ENCODE measurements at regions not wholly inside any gene's neighbourhood (a gene's known extent, or its start where the extent isn't known, plus 50 kb on each side); places are given as distances from the start of the nearest gene placed in this dataset.
A peak's percentile ranks its signal among the peaks of the same experiment; 100 is the strongest.
"Not testable (repeated sequence)": the region's sequence is repeated elsewhere in the genome, so short reads cannot be mapped to it uniquely, and the experiment has no call there.

DNA sequence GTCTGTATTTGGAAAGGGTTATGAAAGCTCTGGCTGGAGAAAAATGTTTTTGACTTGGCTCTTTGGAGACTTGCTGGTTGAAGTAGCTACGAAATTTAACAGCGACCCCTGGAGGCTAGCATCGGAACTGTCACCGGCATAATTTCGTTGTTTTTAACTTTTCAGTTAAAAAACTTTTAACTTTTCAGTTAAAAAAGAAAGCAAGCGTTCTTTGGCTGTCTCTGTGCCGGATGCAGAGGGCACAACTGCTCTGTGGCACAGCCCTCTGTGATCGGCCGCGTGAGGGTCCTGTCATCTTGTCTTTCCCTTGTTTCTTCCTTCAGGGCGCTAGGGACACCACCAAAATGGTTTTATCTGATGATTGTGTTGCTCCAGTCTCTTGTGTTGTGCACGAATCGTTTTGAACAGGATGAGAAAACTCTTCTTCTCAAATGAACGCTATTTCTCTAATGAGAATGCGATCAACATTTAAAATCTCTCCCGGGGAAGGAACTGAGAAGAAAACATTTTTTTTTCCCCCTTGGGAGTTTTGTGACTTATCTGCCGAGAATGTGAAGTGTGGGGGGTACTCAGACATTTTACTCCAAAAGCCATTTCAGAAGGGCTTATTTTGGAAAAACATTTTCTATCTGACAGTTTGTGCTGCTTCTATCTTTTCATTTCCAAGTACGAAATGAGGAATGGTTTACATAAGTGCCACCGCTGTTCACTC lies 57.1 kb downstream of the ADCYAP1 start:
- Mint-ChIP-seq H3K27me3 (peaks cover 30% of the 10 kb centered on the region), H3K4me1 (ENCODE audit: unreplicated experiment) (no peaks in the 10 kb centered on the region), H3K9me3 (no peaks in the 10 kb centered on the region), H3K36me3 (no peaks in the 10 kb centered on the region), H3K27ac (no peak overlapping the region), H3K4me3 (peak overlapping the region; percentile 52)
- TF ChIP-seq, protein P1, sequence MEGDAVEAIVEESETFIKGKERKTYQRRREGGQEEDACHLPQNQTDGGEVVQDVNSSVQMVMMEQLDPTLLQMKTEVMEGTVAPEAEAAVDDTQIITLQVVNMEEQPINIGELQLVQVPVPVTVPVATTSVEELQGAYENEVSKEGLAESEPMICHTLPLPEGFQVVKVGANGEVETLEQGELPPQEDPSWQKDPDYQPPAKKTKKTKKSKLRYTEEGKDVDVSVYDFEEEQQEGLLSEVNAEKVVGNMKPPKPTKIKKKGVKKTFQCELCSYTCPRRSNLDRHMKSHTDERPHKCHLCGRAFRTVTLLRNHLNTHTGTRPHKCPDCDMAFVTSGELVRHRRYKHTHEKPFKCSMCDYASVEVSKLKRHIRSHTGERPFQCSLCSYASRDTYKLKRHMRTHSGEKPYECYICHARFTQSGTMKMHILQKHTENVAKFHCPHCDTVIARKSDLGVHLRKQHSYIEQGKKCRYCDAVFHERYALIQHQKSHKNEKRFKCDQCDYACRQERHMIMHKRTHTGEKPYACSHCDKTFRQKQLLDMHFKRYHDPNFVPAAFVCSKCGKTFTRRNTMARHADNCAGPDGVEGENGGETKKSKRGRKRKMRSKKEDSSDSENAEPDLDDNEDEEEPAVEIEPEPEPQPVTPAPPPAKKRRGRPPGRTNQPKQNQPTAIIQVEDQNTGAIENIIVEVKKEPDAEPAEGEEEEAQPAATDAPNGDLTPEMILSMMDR (conservative IDR thresholded peaks at IDR 0.05): peak; percentile 98
- no peak for DNase-seq (ENCODE audit: extremely low spot score, unreplicated experiment)

DNA sequence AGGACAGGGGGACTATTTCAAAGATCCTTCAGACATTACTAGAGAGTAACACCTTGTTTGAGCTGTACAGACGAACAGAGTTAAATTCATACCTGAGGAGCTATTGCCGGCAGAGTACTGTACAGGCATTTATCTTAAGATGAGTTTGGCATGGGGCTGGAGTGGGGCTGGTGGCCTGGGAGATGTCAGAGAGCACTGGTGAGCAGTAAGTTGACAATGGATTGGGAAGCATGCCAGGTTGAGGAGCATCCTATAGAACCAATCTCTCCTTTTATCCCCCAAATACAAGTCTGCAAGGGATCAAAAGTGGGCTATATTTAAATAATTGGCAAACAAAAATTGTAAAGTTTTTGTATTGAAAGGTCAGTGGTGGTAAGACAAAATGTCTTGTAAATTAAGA lies 58.6 kb downstream of the ADCYAP1 start:
- Mint-ChIP-seq H3K27ac (no peak overlapping the region), H3K36me3 (no peaks in the 10 kb centered on the region), H3K9me3 (no peaks in the 10 kb centered on the region), H3K4me3 (no peak overlapping the region), H3K27me3 (peaks cover 24% of the 10 kb centered on the region), H3K4me1 (ENCODE audit: unreplicated experiment) (no peaks in the 10 kb centered on the region)
- no peak for DNase-seq (ENCODE audit: extremely low spot score, unreplicated experiment)
- TF ChIP-seq, protein P1 (conservative IDR thresholded peaks at IDR 0.05): no peak

DNA sequence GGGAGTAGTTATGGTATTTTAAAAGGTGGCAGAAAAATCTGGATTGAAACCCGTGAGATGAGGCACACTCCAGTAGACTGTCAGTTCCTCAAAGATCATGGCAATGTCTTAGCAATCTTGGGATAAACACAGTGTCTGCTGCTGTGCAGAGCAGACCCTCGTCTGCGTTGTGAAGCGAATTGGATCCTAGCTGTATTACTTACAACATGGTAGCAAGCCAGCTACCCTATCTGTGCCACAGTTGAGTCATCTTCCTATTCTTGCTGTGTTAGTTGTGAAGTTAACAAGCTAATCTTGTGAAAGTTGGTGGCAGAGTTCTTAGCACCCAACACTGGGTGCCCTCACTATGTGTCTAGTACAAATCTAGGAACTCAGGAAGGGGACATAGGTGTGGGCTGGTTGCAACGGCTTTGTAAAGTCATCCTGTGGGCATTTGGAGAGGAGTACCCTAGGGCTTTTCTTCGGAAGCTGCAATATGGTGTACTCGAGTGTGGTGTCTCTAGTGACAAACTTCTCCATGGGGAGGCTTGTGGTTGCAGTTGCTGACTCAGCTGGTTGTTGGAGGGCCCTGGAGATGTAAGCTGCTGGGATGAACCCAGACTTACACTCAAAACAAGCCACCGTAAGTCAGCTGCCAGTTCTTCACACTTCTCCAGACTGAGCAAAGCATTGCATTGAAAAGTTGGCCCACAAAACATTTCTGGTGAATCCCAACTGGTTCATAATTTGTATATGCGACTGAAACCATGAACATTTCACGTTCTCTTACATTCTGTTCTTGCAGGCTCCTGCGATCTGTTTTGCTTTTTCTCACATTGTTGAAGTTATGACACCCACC lies 61.5 kb downstream of the ADCYAP1 start:
- DNase-seq (ENCODE audit: extremely low spot score, unreplicated experiment): no peak
- Mint-ChIP-seq H3K27ac (no peak overlapping the region), H3K4me1 (ENCODE audit: unreplicated experiment) (no peaks in the 10 kb centered on the region), H3K4me3 (no peak overlapping the region), H3K27me3 (peaks cover 22% of the 10 kb centered on the region), H3K36me3 (no peaks in the 10 kb centered on the region), H3K9me3 (no peaks in the 10 kb centered on the region)
- TF ChIP-seq, protein P1 (conservative IDR thresholded peaks at IDR 0.05): no peak

DNA sequence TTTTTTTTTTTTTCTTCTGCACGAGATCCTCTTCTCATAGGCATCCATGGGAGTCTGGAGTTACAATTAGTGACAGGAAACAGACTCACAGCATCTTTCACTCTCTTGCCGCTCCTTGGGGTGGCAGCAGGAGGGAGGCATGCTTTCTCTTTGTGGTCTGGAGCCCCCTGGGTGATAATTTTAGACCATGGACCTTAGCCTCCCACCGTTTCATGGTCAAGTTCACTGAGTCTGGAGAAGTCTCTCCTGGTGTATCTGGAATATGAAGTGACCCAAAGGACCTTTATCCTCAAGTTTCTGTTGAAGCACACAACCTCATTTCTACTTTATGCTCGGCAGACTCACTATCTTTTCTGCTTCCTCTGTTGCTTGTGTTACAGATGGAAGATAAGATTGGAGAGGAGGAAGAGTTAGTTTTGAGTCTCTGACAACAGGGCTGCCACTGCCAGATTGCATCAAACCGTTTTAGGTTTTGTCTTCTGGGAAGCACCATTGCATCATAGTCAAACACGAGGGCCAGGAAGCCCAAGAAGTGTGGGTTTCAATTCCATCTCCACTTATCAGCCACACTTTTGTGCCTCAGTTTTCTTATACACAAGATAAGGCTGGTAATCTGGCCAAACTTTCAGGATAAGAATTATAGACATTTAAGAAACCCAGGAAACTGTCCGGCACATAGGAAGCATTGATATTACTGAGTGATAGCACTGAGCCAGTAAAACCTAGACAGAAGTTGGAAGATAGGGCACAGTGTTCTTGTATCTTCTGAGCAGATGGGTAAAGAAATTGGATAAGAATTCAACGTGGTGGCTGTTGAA lies 62.3 kb downstream of the ADCYAP1 start:
- no peak overlapping the region for H3K27ac Mint-ChIP-seq
- no peaks in the 10 kb centered on the region for H3K4me1 Mint-ChIP-seq (ENCODE audit: unreplicated experiment)
- no peaks in the 10 kb centered on the region for H3K9me3 Mint-ChIP-seq
- no peak overlapping the region for H3K4me3 Mint-ChIP-seq
- TF ChIP-seq, protein P1 (conservative IDR thresholded peaks at IDR 0.05): no peak
- no peaks in the 10 kb centered on the region for H3K36me3 Mint-ChIP-seq
- DNase-seq (ENCODE audit: extremely low spot score, unreplicated experiment): no peak
- peaks cover 16% of the 10 kb centered on the region for H3K27me3 Mint-ChIP-seq

DNA sequence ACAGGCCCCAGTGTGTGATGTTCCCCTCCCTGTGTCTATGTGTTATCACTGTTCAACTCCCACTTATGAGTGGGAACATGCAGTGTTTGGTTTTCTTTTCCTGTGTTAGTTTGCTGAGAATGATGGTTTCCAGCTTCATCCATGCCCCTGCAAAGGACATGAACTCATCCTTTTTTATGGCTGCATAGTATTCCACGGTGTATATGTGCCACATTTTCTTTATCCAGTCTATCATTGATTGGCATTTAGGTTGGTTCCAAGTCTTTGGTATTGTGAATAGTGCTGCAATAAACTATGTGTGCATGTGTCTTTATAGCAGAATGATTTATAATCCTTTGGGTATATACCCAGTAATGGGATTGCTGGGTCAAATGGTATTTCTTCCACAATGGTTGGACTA lies 64.2 kb downstream of the ADCYAP1 start:
- not testable (repeated sequence) for H3K27ac Mint-ChIP-seq; H3K4me3 Mint-ChIP-seq; DNase-seq (ENCODE audit: extremely low spot score, unreplicated experiment); H3K9me3 Mint-ChIP-seq; H3K27me3 Mint-ChIP-seq; H3K4me1 Mint-ChIP-seq (ENCODE audit: unreplicated experiment); H3K36me3 Mint-ChIP-seq

DNA sequence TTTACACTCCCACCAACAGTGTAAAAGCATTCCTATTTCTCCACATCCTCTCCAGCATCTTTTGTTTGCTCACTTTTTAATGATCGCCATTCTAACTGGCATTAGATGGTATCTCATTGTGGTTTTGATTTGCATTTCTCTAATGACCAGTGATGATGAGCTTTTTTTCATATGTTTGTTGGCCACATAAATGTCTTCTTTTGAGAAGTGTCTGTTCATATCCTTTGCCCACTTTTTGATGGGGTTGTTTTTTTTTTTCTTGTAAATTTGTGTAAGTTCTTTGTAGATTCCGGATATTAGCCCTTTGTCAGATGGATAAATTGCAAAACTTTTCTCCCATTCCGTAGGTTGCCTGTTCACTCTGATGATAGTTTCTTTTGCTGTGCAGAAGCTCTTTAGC lies 64.6 kb downstream of the ADCYAP1 start:
- not testable (repeated sequence) for H3K36me3 Mint-ChIP-seq; DNase-seq (ENCODE audit: extremely low spot score, unreplicated experiment); H3K27ac Mint-ChIP-seq; H3K4me3 Mint-ChIP-seq; H3K9me3 Mint-ChIP-seq; H3K4me1 Mint-ChIP-seq (ENCODE audit: unreplicated experiment); H3K27me3 Mint-ChIP-seq

DNA sequence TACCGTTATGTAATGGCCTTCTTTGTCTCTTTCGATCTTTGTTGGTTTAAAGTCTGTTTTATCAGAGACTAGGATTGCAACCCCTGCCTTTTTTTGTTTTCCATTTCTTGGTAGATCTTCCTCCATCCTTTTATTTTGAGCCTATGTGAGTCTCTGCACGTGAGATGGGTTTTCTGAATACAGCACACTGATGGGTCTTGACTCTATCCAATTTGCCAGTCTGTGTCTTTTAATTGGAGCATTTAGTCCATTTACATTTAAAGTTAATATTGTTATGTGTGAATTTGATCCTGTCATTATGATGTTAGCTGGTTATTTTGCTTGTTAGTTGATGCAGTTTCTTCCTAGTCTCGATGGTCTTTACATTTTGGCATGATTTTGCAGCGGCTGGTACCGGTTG lies 69.9 kb downstream of the ADCYAP1 start:
- not testable (repeated sequence) for DNase-seq (ENCODE audit: extremely low spot score, unreplicated experiment); H3K27me3 Mint-ChIP-seq; H3K4me1 Mint-ChIP-seq (ENCODE audit: unreplicated experiment); H3K36me3 Mint-ChIP-seq; H3K4me3 Mint-ChIP-seq; H3K27ac Mint-ChIP-seq; H3K9me3 Mint-ChIP-seq

DNA sequence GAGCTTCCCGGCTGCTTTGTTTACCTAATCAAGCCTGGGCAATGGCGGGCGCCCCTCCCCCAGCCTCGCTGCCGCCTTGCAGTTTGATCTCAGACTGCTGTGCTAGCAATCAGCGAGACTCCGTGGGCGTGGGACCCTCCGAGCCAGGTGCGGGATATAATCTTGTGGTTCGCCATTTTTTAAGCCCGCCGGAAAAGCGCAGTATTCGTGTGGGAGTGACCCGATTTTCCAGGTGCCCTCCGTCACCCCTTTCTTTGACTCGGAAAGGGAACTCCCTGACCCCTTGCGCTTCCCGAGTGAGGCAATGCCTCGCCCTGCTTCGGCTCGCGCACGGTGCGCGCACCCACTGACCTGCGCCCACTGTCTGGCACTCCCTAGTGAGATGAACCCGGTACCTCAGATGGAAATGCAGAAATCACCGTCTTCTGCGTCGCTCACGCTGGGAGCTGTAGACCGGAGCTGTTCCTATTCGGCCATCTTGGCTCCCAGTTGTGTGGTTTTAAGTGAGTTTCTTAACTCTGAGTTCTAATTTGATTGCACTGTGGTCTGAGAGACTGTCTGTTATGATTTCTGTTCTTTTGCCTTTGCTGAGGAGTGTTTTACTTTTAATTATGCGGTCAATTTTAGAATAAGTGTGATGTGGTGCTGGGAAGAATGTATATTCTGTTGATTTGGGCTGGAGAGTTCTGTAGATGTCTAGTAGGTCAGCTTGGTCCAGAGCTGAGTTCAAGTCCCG lies 71.9 kb downstream of the ADCYAP1 start:
- not testable (repeated sequence) for H3K36me3 Mint-ChIP-seq

DNA sequence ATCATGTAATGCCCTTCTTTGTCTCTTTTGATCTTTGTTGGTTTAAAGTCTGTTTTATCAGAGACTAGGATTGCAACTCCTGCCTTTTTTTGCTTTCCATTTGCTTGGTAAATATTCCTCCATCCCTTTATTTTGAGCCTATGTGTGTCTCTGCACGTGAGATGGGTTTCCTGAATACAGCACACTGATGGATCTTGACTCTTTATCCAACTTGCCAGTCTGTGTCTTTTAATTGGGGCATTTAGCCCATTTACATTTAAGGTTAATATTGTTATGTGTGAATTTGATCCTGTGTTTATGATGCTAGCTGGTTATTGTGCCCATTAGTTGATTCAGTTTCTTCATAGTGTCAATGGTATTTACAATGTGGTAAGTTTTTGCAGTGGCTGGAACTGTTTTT lies 72.7 kb downstream of the ADCYAP1 start:
- not testable (repeated sequence) for H3K36me3 Mint-ChIP-seq; H3K9me3 Mint-ChIP-seq; H3K4me1 Mint-ChIP-seq (ENCODE audit: unreplicated experiment); DNase-seq (ENCODE audit: extremely low spot score, unreplicated experiment); H3K27me3 Mint-ChIP-seq
- peak overlapping the region; percentile 91 for H3K4me3 Mint-ChIP-seq
- peak overlapping the region; percentile 81 for H3K27ac Mint-ChIP-seq

More for the DNA sequence above, 71.9 kb downstream of the ADCYAP1 start:
- H3K4me3 Mint-ChIP-seq: peak overlapping the region; percentile 91
- H3K27ac Mint-ChIP-seq: peak overlapping the region; percentile 81
- not testable (repeated sequence) for DNase-seq (ENCODE audit: extremely low spot score, unreplicated experiment); H3K9me3 Mint-ChIP-seq; H3K27me3 Mint-ChIP-seq; H3K4me1 Mint-ChIP-seq (ENCODE audit: unreplicated experiment)
